Mesothelial cell of epicardium (in vitro differentiated cells): ENCODE measurements at regions not wholly inside any gene's neighbourhood (a gene's known extent, or its start where the extent isn't known, plus 50 kb on each side); places are given as distances from the start of the nearest gene placed in this dataset.

ENCODE experiments used
- DNase-seq, 2 experiments: peaks; one replicate each; pipeline ENCODE4 v3.0.0; 2021; ENCODE audit warnings: low spot score in 2 of 2; ENCODE audit not compliant: unreplicated experiment in 2 of 2
- H3K27ac Mint-ChIP-seq: 2 replicates; pipeline ENCODE4 v1.8.0; 2021; ENCODE audit warnings: mixed read lengths
- H3K27me3 Mint-ChIP-seq: 2 replicates; pipeline ENCODE4 v1.8.0; 2021; ENCODE audit warnings: low read depth, mixed read lengths
- H3K36me3 Mint-ChIP-seq: 2 replicates; pipeline ENCODE4 v1.8.0; 2021; ENCODE audit warnings: mixed read lengths
- H3K4me1 Mint-ChIP-seq: 2 replicates; pipeline ENCODE4 v1.8.0; 2021; ENCODE audit warnings: mixed read lengths
- H3K4me3 Mint-ChIP-seq: 2 replicates; pipeline ENCODE4 v1.8.0; 2021; ENCODE audit warnings: mild to moderate bottlenecking, moderate library complexity, mixed read lengths
- H3K9me3 Mint-ChIP-seq: 2 replicates; pipeline ENCODE4 v1.8.0; 2021; ENCODE audit warnings: mixed read lengths
- CTCF ChIP-seq: fragments of 200-600 bp; sonication (generic); IDR thresholded peaks from one replicate; pipeline ENCODE4 v1.5.0; 2021; ENCODE audit warnings: antibody characterized with exemption; ENCODE audit not compliant: unreplicated experiment

GRCh38 chr12:108065069-108065468 lies 64.0 kb upstream of the WSCD2 start:
- H3K9me3 Mint-ChIP-seq, result no peaks in the 10 kb centered on the region
- peaks cover 54% of the 10 kb centered on the region for H3K27me3 Mint-ChIP-seq
- no peak overlapping the region for H3K4me3 Mint-ChIP-seq
- H3K36me3 Mint-ChIP-seq, result no peaks in the 10 kb centered on the region
- TF ChIP-seq CTCF, result no peak
- no peak for DNase-seq
- no peaks in the 10 kb centered on the region for H3K4me1 Mint-ChIP-seq
- H3K27ac Mint-ChIP-seq, result no peak overlapping the region

- peaks cover 46% of the 10 kb centered on the region for H3K27me3 Mint-ChIP-seq
- H3K4me1 Mint-ChIP-seq, result no peaks in the 10 kb centered on the region
- no peak for TF ChIP-seq CTCF
- no peak overlapping the region for H3K27ac Mint-ChIP-seq
- H3K9me3 Mint-ChIP-seq, result no peaks in the 10 kb centered on the region
- no peak for DNase-seq
- H3K4me3 Mint-ChIP-seq, result no peak overlapping the region
- H3K36me3 Mint-ChIP-seq, result no peaks in the 10 kb centered on the region
These were observed 62.2 kb upstream of the WSCD2 start for GRCh38 chr12:108066583-108067577.

GRCh38 chr12:108069651-108070165 lies 59.4 kb upstream of the WSCD2 start:
- Mint-ChIP-seq H3K9me3 (no peaks in the 10 kb centered on the region), H3K36me3 (no peaks in the 10 kb centered on the region), H3K4me3 (no peak overlapping the region), H3K27ac (no peak overlapping the region), H3K27me3 (peaks cover 49% of the 10 kb centered on the region), H3K4me1 (no peaks in the 10 kb centered on the region)
- no peak for TF ChIP-seq CTCF
- no peak for DNase-seq

DNA sequence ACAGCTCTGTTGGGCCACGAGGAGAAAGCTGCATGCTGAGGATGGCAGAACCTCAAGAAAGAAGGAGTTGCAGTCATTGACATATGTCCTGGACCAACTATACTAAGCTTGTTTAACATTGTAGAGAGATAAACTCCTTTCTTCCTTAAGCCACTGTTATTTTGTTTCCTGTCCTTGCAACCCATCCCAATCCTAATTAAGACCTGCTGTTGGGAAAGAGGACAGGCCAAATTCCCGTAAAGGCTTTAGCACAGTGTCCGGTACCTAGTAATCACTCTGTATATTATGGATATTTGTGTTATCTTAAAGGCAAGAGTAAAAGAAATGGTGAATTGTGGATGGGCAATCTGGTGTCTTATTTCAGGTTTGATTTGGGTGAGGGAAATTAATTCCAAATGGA lies 53.5 kb upstream of the WSCD2 start:
- no peaks in the 10 kb centered on the region for H3K4me1 Mint-ChIP-seq

DNA sequence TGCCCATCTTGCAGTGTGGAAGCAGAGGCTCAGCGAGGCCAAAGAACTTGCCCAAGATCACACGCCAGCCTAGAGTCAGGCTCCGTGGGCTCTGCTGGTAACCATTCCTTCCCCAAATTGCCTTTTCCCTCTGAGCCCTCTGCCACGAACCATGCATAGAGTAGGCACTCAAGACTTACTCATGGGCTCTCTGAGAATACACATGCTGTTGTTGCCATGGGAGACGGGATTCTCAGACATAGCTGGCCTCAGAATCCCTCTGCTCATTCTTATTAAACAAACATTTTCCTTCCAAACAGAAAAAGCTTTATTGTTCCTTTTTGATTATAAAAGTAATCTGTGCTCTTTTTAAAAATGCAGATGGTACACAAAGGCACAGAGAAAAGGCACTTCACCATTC lies 52.5 kb upstream of the WSCD2 start:
- no peak overlapping the region for H3K4me3 Mint-ChIP-seq
- no peaks in the 10 kb centered on the region for H3K36me3 Mint-ChIP-seq
- H3K4me1 Mint-ChIP-seq, result no peaks in the 10 kb centered on the region
- no peak for TF ChIP-seq CTCF
- no peak for DNase-seq
- H3K27me3 Mint-ChIP-seq, result peaks cover 57% of the 10 kb centered on the region
- H3K27ac Mint-ChIP-seq, result no peak overlapping the region
- no peaks in the 10 kb centered on the region for H3K9me3 Mint-ChIP-seq

More for the DNA sequence above, 53.5 kb upstream of the WSCD2 start:
- TF ChIP-seq CTCF, result no peak
- H3K27ac Mint-ChIP-seq, result no peak overlapping the region
- no peak for DNase-seq
- peaks cover 56% of the 10 kb centered on the region for H3K27me3 Mint-ChIP-seq
- no peak overlapping the region for H3K4me3 Mint-ChIP-seq
- H3K36me3 Mint-ChIP-seq, result no peaks in the 10 kb centered on the region
- H3K9me3 Mint-ChIP-seq, result no peaks in the 10 kb centered on the region
